Activated naive CD4-positive, alpha-beta T cell treated with anti-CD3 and anti-CD28 coated beads for 36 hours (primary cell): ENCODE measurements at regions not wholly inside any gene's neighbourhood (a gene's known extent, or its start where the extent isn't known, plus 50 kb on each side); places are given as distances from the start of the nearest gene placed in this dataset.

Experiments
- CTCF ChIA-PET: fragments of 350-600 bp; sonication (Branson Sonifier 250); formaldehyde crosslinking; loops from one replicate; lab custom pipeline; 2021; ENCODE audit warnings: antibody characterized with exemption; lab: Charles Lee
- DNase-seq: peaks from one replicate; pipeline ENCODE4 v3.0.0-alpha.2; 2020
- H3K27ac Mint-ChIP-seq: one replicate; pipeline ENCODE4 v1.8.0; 2021; ENCODE audit warnings: mild to moderate bottlenecking, mixed read lengths
- H3K27me3 Mint-ChIP-seq: one replicate; pipeline ENCODE4 v1.8.0; 2021; ENCODE audit warnings: low read depth, mixed read lengths
- H3K36me3 Mint-ChIP-seq: one replicate; pipeline ENCODE4 v1.8.0; 2021; ENCODE audit warnings: low read depth, mixed read lengths
- H3K4me1 Mint-ChIP-seq: one replicate; pipeline ENCODE4 v1.8.0; 2021; ENCODE audit warnings: low read depth, mixed read lengths
- H3K4me3 Mint-ChIP-seq: one replicate; pipeline ENCODE4 v1.8.0; 2021; ENCODE audit warnings: mild to moderate bottlenecking, moderate library complexity, mixed read lengths
- H3K9me3 Mint-ChIP-seq: one replicate; pipeline ENCODE4 v1.8.0; 2021; ENCODE audit warnings: mixed read lengths
- intact Hi-C: fragments of 100-400 bp; cut with micrococcal nuclease; formaldehyde crosslinking; loops from one replicate; pipeline ENCODE4 v1.15.1; 2023

GRCh38 chr1:78229344-78229743 lies 183.6 kb downstream of the GIPC2 start:
- CTCF ChIA-PET: no interaction called here
- intact Hi-C loops: no loop called here
- DNase-seq: no peak
- Mint-ChIP-seq H3K27me3 (peaks cover 7% of the 10 kb centered on the region), H3K4me1 (no peaks in the 10 kb centered on the region), H3K27ac (no peak overlapping the region), H3K9me3 (no peaks in the 10 kb centered on the region), H3K4me3 (no peak overlapping the region), H3K36me3 (no peaks in the 10 kb centered on the region)

GRCh38 chr1:78231477-78231876 lies 185.7 kb downstream of the GIPC2 start:
- Mint-ChIP-seq H3K4me1 (no peaks in the 10 kb centered on the region), H3K27me3 (peaks cover 11% of the 10 kb centered on the region), H3K4me3 (no peak overlapping the region), H3K36me3 (no peaks in the 10 kb centered on the region), H3K27ac (no peak overlapping the region), H3K9me3 (no peaks in the 10 kb centered on the region)
- CTCF ChIA-PET: interaction anchor here (0.7 kb wide), 1 partner anchor 372 kb away, joined by 3 read pairs; no protein-coding TSS in a partner anchor
- intact Hi-C loops: no loop called here
- DNase-seq: no peak

- Mint-ChIP-seq H3K4me3 (no peak overlapping the region), H3K36me3 (no peaks in the 10 kb centered on the region), H3K27ac (no peak overlapping the region), H3K9me3 (no peaks in the 10 kb centered on the region), H3K27me3 (peaks cover 11% of the 10 kb centered on the region), H3K4me1 (no peaks in the 10 kb centered on the region)
- DNase-seq: no peak
- CTCF ChIA-PET: interaction anchor here (0.7 kb wide), 1 partner anchor 373 kb away, joined by 3 read pairs; no protein-coding TSS in a partner anchor
- intact Hi-C loops: no loop called here
These were observed 186.1 kb downstream of the GIPC2 start for GRCh38 chr1:78231894-78232293.

DNA sequence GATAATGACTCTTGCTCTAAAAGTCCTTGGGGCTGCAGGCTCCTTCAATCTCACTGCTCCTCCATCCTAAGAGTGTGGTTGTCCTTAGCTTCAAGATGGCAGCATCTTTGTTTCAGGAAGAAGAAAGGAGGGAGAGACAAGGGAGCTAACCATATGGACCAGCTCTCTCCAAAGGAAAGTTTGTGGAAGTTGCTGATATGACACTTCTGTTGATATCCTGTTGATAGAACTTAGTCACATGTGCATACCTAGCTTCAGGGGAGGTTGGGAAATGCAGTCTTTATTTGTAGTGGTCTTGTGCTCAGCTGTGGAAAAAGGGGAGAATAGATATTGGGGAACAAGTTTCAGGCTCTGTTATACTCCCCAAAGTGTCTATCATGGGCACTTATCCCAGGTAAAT lies 186.9 kb downstream of the GIPC2 start:
- Mint-ChIP-seq H3K36me3 (no peaks in the 10 kb centered on the region), H3K9me3 (no peaks in the 10 kb centered on the region), H3K4me3 (no peak overlapping the region), H3K4me1 (no peaks in the 10 kb centered on the region), H3K27me3 (peaks cover 8% of the 10 kb centered on the region), H3K27ac (no peak overlapping the region)
- CTCF ChIA-PET: no interaction called here
- intact Hi-C loops: no loop called here
- no peak for DNase-seq

- peaks cover 6% of the 10 kb centered on the region for H3K9me3 Mint-ChIP-seq
- DNase-seq: no peak
- H3K27ac Mint-ChIP-seq: no peak overlapping the region
- intact Hi-C loops: no loop called here
- CTCF ChIA-PET: no interaction called here
- H3K27me3 Mint-ChIP-seq: peaks cover 8% of the 10 kb centered on the region
- H3K4me3 Mint-ChIP-seq: no peak overlapping the region
- no peaks in the 10 kb centered on the region for H3K36me3 Mint-ChIP-seq
- no peaks in the 10 kb centered on the region for H3K4me1 Mint-ChIP-seq
These were observed 188.7 kb downstream of the GIPC2 start for GRCh38 chr1:78234496-78234895.

DNA sequence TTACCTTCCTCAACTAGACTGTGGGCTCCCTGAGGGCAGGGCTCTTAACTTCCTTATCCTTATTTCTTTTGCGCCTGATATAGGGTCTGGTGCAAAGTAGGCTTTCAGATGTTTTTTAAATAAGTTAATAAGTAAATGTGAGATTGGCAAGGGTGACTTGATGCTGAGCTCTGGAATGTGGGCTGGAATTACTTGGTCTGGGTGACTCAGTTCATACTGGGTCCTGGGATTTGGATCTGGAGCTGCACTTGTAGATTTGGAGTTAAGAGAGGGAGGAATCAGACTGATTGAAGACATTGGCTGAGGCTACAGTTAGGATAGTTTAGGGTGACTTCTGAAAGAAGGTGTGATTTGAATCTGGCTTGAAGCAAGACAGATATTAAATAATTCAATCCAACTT lies 190.9 kb downstream of the GIPC2 start:
- CTCF ChIA-PET: no interaction called here
- no peak overlapping the region for H3K4me3 Mint-ChIP-seq
- H3K27ac Mint-ChIP-seq: no peak overlapping the region
- no peaks in the 10 kb centered on the region for H3K36me3 Mint-ChIP-seq
- peaks cover 4% of the 10 kb centered on the region for H3K27me3 Mint-ChIP-seq
- intact Hi-C loops: no loop called here
- peaks cover 8% of the 10 kb centered on the region for H3K9me3 Mint-ChIP-seq
- no peak for DNase-seq
- H3K4me1 Mint-ChIP-seq: no peaks in the 10 kb centered on the region

DNA sequence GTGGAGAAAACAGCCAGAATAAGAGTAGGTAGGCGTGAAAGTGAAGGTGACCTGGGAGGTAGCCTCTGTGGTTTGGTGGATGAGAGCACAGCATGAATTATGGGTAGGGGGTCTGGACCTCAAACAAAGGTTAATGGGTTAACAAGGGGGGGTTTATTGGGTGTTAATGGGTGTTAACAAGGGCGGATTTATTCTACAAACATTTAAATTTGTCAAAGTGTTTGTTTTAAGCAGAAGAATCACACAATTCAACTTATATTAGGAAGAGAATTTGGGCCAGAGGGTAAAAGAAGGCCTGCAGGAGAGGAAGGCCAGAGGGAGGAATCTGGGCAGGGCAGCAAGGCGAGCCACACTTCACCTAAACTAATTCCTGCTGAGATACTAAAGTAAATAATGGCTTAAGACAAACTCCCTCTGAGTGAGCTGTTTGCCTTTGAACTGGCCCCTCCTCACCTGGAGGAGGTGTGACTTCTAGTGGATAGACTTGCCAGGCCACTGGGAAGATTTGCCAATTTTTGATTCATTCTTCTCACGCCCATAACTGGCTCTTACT lies 191.7 kb downstream of the GIPC2 start:
- Mint-ChIP-seq H3K27me3 (peaks cover 4% of the 10 kb centered on the region), H3K4me1 (no peaks in the 10 kb centered on the region), H3K9me3 (peaks cover 8% of the 10 kb centered on the region), H3K4me3 (no peak overlapping the region), H3K27ac (no peak overlapping the region), H3K36me3 (no peaks in the 10 kb centered on the region)
- CTCF ChIA-PET: no interaction called here
- no peak for DNase-seq
- intact Hi-C loops: no loop called here

GRCh38 chr1:78240191-78240590 lies 194.4 kb downstream of the GIPC2 start:
- intact Hi-C loops: no loop called here
- Mint-ChIP-seq H3K36me3 (no peaks in the 10 kb centered on the region), H3K9me3 (peaks cover 8% of the 10 kb centered on the region), H3K27ac (no peak overlapping the region), H3K27me3 (peaks cover 4% of the 10 kb centered on the region), H3K4me1 (no peaks in the 10 kb centered on the region), H3K4me3 (no peak overlapping the region)
- no peak for DNase-seq
- CTCF ChIA-PET: no interaction called here

DNA sequence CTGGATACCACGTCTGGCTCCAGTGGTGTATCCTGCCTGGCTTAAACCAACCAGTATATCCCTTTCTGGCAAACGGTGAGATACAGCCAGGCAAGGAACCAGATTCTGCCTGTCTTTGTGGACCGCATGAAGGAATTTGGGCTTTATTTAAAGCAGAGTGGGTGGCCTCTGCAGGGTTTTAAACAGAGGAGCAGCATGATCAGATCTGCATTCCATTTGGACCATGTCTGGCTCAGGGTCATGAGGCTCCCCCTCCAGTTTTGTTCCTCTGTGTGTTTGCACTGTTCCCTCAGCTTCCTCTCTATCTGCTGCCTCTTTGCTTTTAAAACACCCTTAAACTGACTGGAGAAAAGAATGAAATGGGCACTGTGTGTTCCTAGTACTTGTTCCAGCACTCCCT lies 195.0 kb downstream of the GIPC2 start:
- CTCF ChIA-PET: no interaction called here
- intact Hi-C loops: no loop called here
- no peaks in the 10 kb centered on the region for H3K36me3 Mint-ChIP-seq
- H3K4me3 Mint-ChIP-seq: no peak overlapping the region
- H3K4me1 Mint-ChIP-seq: no peaks in the 10 kb centered on the region
- H3K27me3 Mint-ChIP-seq: peaks cover 2% of the 10 kb centered on the region
- H3K27ac Mint-ChIP-seq: no peak overlapping the region
- no peak for DNase-seq
- peaks cover 8% of the 10 kb centered on the region for H3K9me3 Mint-ChIP-seq

DNA sequence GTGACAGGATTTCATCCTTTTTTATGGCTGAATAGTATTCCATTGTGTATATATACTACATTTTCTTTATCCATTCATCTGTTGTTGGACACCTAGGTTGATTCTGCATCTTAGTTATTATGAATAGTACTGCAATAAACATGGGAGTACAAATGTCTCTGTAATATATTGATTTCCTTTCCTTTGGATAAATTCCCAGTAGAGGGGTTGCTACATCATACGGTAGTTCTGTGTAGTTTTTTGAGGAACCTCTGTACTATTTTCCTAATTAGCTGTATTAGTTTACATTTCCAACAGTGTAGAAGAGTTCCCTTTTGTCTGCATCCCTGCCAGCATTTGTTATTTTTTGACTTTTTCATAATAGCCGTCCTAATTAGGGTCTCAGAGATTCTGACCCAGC lies 201.3 kb downstream of the GIPC2 start:
- H3K4me3 Mint-ChIP-seq: no peak overlapping the region
- H3K4me1 Mint-ChIP-seq: no peaks in the 10 kb centered on the region
- no peaks in the 10 kb centered on the region for H3K9me3 Mint-ChIP-seq
- intact Hi-C loops: no loop called here
- no peaks in the 10 kb centered on the region for H3K36me3 Mint-ChIP-seq
- DNase-seq: no peak
- H3K27me3 Mint-ChIP-seq: peaks cover 4% of the 10 kb centered on the region
- CTCF ChIA-PET: no interaction called here
- H3K27ac Mint-ChIP-seq: no peak overlapping the region

DNA sequence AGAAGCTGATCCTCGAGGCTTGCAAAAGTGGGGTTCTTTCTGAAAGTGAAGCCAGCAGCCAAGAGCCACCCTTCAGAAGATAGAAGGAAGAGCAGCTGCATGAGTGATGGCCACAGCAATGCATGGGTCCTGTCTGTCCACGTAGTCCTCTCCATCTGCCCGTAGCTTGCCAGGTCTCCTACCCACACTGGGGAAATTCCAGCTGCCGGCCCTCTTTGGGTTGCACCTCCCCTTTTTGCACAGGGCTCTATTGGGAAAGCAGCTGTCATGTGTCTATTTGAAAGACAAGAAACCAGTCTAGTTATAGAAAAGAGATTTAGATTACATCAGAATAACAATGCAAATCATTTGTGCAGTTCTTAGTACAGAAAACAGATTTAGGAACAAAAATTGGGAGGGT lies 204.4 kb downstream of the GIPC2 start:
- CTCF ChIA-PET: no interaction called here
- H3K27ac Mint-ChIP-seq: no peak overlapping the region
- H3K9me3 Mint-ChIP-seq: no peaks in the 10 kb centered on the region
- H3K27me3 Mint-ChIP-seq: peaks cover 10% of the 10 kb centered on the region
- DNase-seq: no peak
- intact Hi-C loops: no loop called here
- no peak overlapping the region for H3K4me3 Mint-ChIP-seq
- H3K4me1 Mint-ChIP-seq: no peaks in the 10 kb centered on the region
- H3K36me3 Mint-ChIP-seq: no peaks in the 10 kb centered on the region

- CTCF ChIA-PET: no interaction called here
- Mint-ChIP-seq H3K9me3 (peaks cover 3% of the 10 kb centered on the region), H3K27ac (no peak overlapping the region), H3K4me1 (no peaks in the 10 kb centered on the region), H3K27me3 (peaks cover 15% of the 10 kb centered on the region), H3K36me3 (no peaks in the 10 kb centered on the region), H3K4me3 (no peak overlapping the region)
- intact Hi-C loops: no loop called here
- no peak for DNase-seq
These were observed 208.8 kb downstream of the GIPC2 start for GRCh38 chr1:78254517-78254916.

DNA sequence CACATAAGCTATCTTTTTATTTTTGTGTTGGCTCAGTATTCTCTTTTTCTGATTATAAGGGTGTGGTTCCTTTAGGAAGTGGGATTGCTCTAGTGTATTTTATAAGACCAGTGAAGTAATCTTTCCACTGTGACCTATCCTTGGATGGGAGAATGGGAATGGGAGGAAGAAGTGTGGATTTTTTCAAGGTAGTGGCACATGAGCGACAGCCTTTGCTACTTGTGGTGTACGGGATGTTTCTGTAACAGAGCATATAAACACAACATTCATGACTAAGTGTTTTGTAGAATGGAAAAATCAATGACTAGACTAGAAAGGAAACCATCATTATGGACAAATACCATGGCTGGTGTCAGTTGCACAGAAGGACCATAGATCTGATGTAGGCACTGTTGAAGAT lies 209.6 kb downstream of the GIPC2 start:
- Mint-ChIP-seq H3K27me3 (peaks cover 18% of the 10 kb centered on the region), H3K4me3 (no peak overlapping the region), H3K4me1 (no peaks in the 10 kb centered on the region), H3K9me3 (peaks cover 3% of the 10 kb centered on the region), H3K36me3 (no peaks in the 10 kb centered on the region), H3K27ac (no peak overlapping the region)
- intact Hi-C loops: no loop called here
- CTCF ChIA-PET: no interaction called here
- DNase-seq: no peak
